ENCODE measurements at regions not wholly inside any gene's neighbourhood (a gene's known extent, or its start where the extent isn't known, plus 50 kb on each side); places are given as distances from the start of the nearest gene placed in this dataset.

DNA sequence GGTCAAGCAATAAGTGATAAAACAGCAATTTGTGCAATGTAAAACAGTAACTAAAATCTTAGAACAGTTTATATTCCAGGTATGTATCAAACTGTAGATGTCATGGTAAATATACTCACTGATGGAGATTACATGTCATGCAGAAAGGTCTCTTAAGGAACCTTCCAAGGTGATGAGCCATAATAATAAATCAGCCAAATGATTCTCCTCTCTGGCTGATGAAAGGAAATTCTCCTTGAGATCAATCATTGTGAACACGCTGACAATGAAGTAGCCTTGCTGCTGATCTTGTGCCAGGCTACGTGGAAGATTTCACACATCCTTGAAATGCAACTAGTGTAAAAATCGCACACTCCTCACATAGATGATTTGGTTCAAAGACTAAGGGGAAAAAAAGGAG, 392.5 kb upstream of the CDH7 start:
- H3K27me3 ChIP-seq (ENCODE audit: control insufficient read depth, low read length): no peaks in the 10 kb centered on the region
- no peaks in the 10 kb centered on the region for H3K4me1 ChIP-seq (ENCODE audit: control insufficient read depth, low read length)
- H3K4me3 ChIP-seq (ENCODE audit: low read length): no peak overlapping the region
- H3K27ac ChIP-seq (ENCODE audit: low read depth, low read length): no peak overlapping the region
- no peaks in the 10 kb centered on the region; the same call in 1 of the 2 replicates for H3K9me3 ChIP-seq (ENCODE audit: control insufficient read depth, insufficient read depth, low read length)
- H3K9me2 ChIP-seq (replicated peaks; ENCODE audit: control insufficient read depth, low read length): no peaks in the 10 kb centered on the region
- no peaks in the 10 kb centered on the region for H3K79me2 ChIP-seq (ENCODE audit: control insufficient read depth, low read length)
- TF ChIP-seq, protein P1, sequence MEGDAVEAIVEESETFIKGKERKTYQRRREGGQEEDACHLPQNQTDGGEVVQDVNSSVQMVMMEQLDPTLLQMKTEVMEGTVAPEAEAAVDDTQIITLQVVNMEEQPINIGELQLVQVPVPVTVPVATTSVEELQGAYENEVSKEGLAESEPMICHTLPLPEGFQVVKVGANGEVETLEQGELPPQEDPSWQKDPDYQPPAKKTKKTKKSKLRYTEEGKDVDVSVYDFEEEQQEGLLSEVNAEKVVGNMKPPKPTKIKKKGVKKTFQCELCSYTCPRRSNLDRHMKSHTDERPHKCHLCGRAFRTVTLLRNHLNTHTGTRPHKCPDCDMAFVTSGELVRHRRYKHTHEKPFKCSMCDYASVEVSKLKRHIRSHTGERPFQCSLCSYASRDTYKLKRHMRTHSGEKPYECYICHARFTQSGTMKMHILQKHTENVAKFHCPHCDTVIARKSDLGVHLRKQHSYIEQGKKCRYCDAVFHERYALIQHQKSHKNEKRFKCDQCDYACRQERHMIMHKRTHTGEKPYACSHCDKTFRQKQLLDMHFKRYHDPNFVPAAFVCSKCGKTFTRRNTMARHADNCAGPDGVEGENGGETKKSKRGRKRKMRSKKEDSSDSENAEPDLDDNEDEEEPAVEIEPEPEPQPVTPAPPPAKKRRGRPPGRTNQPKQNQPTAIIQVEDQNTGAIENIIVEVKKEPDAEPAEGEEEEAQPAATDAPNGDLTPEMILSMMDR (IDR thresholded peaks at IDR 0.05; ENCODE audit: low read depth, low read length, poor library complexity, severe bottlenecking): no peak
- no peak for TF ChIP-seq EZH2phosphoT487 (IDR thresholded peaks at IDR 0.05; ENCODE audit: borderline replicate concordance, low read length)
- H3K4me2 ChIP-seq (ENCODE audit: low read length): no peak overlapping the region
- no peaks in the 10 kb centered on the region for H3K36me3 ChIP-seq (ENCODE audit: control insufficient read depth, low read length)
- no peaks in the 10 kb centered on the region for H3F3A ChIP-seq (ENCODE audit: control insufficient read depth, insufficient read depth)
- no peaks in the 10 kb centered on the region for H4K20me1 ChIP-seq (ENCODE audit: control insufficient read depth, insufficient read depth, low read depth, low read length)

DNA sequence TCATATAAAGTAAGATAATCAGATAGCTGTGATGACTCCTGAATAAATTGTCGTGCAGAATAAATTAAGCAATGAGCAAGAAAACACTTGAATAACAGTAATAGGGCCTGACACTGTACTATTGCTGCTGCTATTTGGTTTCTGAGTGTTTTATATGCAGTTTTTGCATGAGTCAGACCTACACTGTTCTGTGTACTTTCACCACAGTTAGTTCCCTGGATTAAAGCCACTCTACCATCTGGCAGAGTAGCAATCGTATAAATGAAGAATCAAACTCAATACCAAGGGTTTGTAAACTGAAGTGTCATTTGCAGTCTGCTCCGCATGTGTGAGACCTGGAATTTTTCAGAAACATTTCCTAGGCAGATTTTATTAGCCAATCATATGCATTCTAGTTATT, 398.6 kb upstream of the CDH7 start:
- Histone ChIP-seq H3F3A (ENCODE audit: control insufficient read depth, insufficient read depth) (no peaks in the 10 kb centered on the region), H3K4me2 (ENCODE audit: low read length) (no peak overlapping the region), H3K27ac (ENCODE audit: low read depth, low read length) (no peak overlapping the region), H3K9me3 (ENCODE audit: control insufficient read depth, insufficient read depth, low read length) (no peaks in the 10 kb centered on the region), H3K36me3 (ENCODE audit: control insufficient read depth, low read length) (no peaks in the 10 kb centered on the region), H3K4me1 (ENCODE audit: control insufficient read depth, low read length) (no peaks in the 10 kb centered on the region), H4K20me1 (ENCODE audit: control insufficient read depth, insufficient read depth, low read depth, low read length) (no peaks in the 10 kb centered on the region), H3K4me3 (ENCODE audit: low read length) (no peak overlapping the region), H3K79me2 (ENCODE audit: control insufficient read depth, low read length) (no peaks in the 10 kb centered on the region), H3K27me3 (ENCODE audit: control insufficient read depth, low read length) (no peaks in the 10 kb centered on the region), H3K9me2 (replicated peaks; ENCODE audit: control insufficient read depth, low read length) (no peaks in the 10 kb centered on the region)
- no peak for TF ChIP-seq EZH2phosphoT487 (IDR thresholded peaks at IDR 0.05; ENCODE audit: borderline replicate concordance, low read length)
- TF ChIP-seq, protein P1 (IDR thresholded peaks at IDR 0.05; ENCODE audit: low read depth, low read length, poor library complexity, severe bottlenecking): no peak

DNA sequence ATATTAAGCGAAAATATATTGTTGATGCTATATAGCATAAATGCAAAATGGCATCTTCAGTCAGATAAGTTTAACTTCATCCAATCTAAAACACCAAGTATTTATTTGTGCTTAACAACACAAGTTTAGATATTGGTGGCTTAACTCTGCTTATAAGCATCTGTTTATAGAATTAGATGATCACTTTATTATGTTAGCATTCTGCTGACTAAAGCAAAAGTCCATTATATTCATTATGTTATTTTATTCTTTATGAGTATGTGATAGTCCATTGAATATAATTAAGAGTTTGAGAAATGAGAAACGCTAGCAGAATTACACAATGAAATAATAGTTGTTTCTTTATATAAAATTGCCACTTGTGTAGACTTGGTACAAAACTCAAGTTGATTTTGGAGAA, 401.2 kb upstream of the CDH7 start:
- TF ChIP-seq, protein P1 (IDR thresholded peaks at IDR 0.05; ENCODE audit: low read depth, low read length, poor library complexity, severe bottlenecking): no peak
- no peak for TF ChIP-seq EZH2phosphoT487 (IDR thresholded peaks at IDR 0.05; ENCODE audit: borderline replicate concordance, low read length)
- Histone ChIP-seq H3K4me3 (ENCODE audit: low read length) (no peak overlapping the region), H3K27me3 (ENCODE audit: control insufficient read depth, low read length) (no peaks in the 10 kb centered on the region), H4K20me1 (ENCODE audit: control insufficient read depth, insufficient read depth, low read depth, low read length) (no peaks in the 10 kb centered on the region), H3K9me2 (replicated peaks; ENCODE audit: control insufficient read depth, low read length) (no peaks in the 10 kb centered on the region), H3K27ac (ENCODE audit: low read depth, low read length) (no peak overlapping the region), H3K4me1 (ENCODE audit: control insufficient read depth, low read length) (no peaks in the 10 kb centered on the region), H3F3A (ENCODE audit: control insufficient read depth, insufficient read depth) (no peaks in the 10 kb centered on the region), H3K79me2 (ENCODE audit: control insufficient read depth, low read length) (no peaks in the 10 kb centered on the region), H3K4me2 (ENCODE audit: low read length) (no peak overlapping the region), H3K9me3 (ENCODE audit: control insufficient read depth, insufficient read depth, low read length) (no peaks in the 10 kb centered on the region), H3K36me3 (ENCODE audit: control insufficient read depth, low read length) (no peaks in the 10 kb centered on the region)

DNA sequence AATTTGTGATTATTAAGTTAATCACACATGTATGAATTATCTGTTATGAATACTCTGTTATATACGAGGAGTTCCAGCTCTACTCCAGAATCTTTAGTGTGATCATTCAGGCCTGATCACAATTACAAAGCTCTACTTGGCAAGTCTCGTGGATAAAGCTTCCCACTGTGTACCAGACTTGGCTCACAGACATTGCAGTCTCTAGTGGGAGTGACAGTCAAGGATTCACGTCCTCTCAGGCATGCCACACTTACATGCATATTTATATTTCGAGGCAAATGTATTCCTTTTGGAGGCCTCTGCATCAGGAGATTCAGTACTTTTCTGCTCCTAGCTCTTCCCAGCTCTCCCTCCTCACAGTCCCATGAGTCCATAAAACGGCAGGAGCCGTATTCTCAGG, 403.4 kb upstream of the CDH7 start:
- Histone ChIP-seq H3K4me3 (ENCODE audit: low read length) (no peak overlapping the region), H3K9me3 (ENCODE audit: control insufficient read depth, insufficient read depth, low read length) (no peaks in the 10 kb centered on the region), H3K36me3 (ENCODE audit: control insufficient read depth, low read length) (no peaks in the 10 kb centered on the region), H3F3A (ENCODE audit: control insufficient read depth, insufficient read depth) (no peaks in the 10 kb centered on the region), H3K79me2 (ENCODE audit: control insufficient read depth, low read length) (no peaks in the 10 kb centered on the region), H3K9me2 (replicated peaks; ENCODE audit: control insufficient read depth, low read length) (no peaks in the 10 kb centered on the region), H3K4me2 (ENCODE audit: low read length) (no peak overlapping the region), H3K27me3 (ENCODE audit: control insufficient read depth, low read length) (no peaks in the 10 kb centered on the region), H3K4me1 (ENCODE audit: control insufficient read depth, low read length) (no peaks in the 10 kb centered on the region), H3K27ac (ENCODE audit: low read depth, low read length) (no peak overlapping the region), H4K20me1 (ENCODE audit: control insufficient read depth, insufficient read depth, low read depth, low read length) (no peaks in the 10 kb centered on the region)
- TF ChIP-seq, protein P1 (IDR thresholded peaks at IDR 0.05; ENCODE audit: low read depth, low read length, poor library complexity, severe bottlenecking): no peak
- TF ChIP-seq EZH2phosphoT487 (IDR thresholded peaks at IDR 0.05; ENCODE audit: borderline replicate concordance, low read length): no peak
